BE2C (cell line): ENCODE measurements at regions not wholly inside any gene's neighbourhood (a gene's known extent, or its start where the extent isn't known, plus 50 kb on each side); places are given as distances from the start of the nearest gene placed in this dataset.

ENCODE experiments used
- DNase-seq: peaks from one replicate; pipeline ENCODE4 v3.0.0-alpha.2; 2020
- H3K27me3 ChIP-seq: fragments of 250-450 bp; sonication (Bioruptor Pico); 2 replicates; pipeline ENCODE4 v1.5.1; 2020; ENCODE audit warnings: mild to moderate bottlenecking
- H3K36me3 ChIP-seq: fragments of 250-450 bp; sonication (Bioruptor Pico); 2 replicates; pipeline ENCODE4 v1.5.1; 2020; ENCODE audit warnings: mild to moderate bottlenecking
- H3K4me1 ChIP-seq: fragments of 250-450 bp; sonication (Bioruptor Pico); 2 replicates; pipeline ENCODE4 v1.5.1; 2020
- H3K4me3 ChIP-seq: 2 replicates; pipeline ENCODE4 v1.5.1; 2011; ENCODE audit warnings: low read depth, low read length
- H3K9me3 ChIP-seq: fragments of 250-450 bp; sonication (Bioruptor Pico); 2 replicates; pipeline ENCODE4 v1.5.1; 2020
- CTCF ChIP-seq: IDR thresholded peaks from 2 replicates; pipeline ENCODE4 v1.5.1; 2012; ENCODE audit warnings: mild to moderate bottlenecking, low read depth, low read length

- TF ChIP-seq CTCF = no peak
- H3K9me3 ChIP-seq = no peaks in the 10 kb centered on the region
- DNase-seq = no peak
- no peaks in the 10 kb centered on the region for H3K4me1 ChIP-seq
- no peak overlapping the region for H3K4me3 ChIP-seq
- no peaks in the 10 kb centered on the region for H3K36me3 ChIP-seq
- no peaks in the 10 kb centered on the region for H3K27me3 ChIP-seq
Observed at GRCh38 chr9:17987189-17987588, 408.3 kb downstream of the SH3GL2 start.

- Histone ChIP-seq H3K9me3 (no peaks in the 10 kb centered on the region), H3K4me3 (no peak overlapping the region), H3K36me3 (no peaks in the 10 kb centered on the region), H3K4me1 (no peaks in the 10 kb centered on the region), H3K27me3 (no peaks in the 10 kb centered on the region)
- no peak for TF ChIP-seq CTCF
- no peak for DNase-seq
Observed at GRCh38 chr9:17988489-17988888, 409.6 kb downstream of the SH3GL2 start.

GRCh38 chr9:17990602-17991001 is 411.7 kb downstream of the SH3GL2 start:
- no peak overlapping the region for H3K4me3 ChIP-seq
- H3K36me3 ChIP-seq = no peaks in the 10 kb centered on the region
- no peak for TF ChIP-seq CTCF
- H3K9me3 ChIP-seq = no peaks in the 10 kb centered on the region
- H3K4me1 ChIP-seq = no peaks in the 10 kb centered on the region
- H3K27me3 ChIP-seq = no peaks in the 10 kb centered on the region
- DNase-seq = no peak

- Histone ChIP-seq H3K27me3 (no peaks in the 10 kb centered on the region), H3K36me3 (no peaks in the 10 kb centered on the region), H3K4me3 (no peak overlapping the region), H3K4me1 (no peaks in the 10 kb centered on the region), H3K9me3 (no peaks in the 10 kb centered on the region)
- no peak for TF ChIP-seq CTCF
- DNase-seq = no peak
Observed at GRCh38 chr9:17993024-17993423, 414.2 kb downstream of the SH3GL2 start.

GRCh38 chr9:17994695-17995425 is 416.0 kb downstream of the SH3GL2 start:
- Histone ChIP-seq H3K4me1 (no peaks in the 10 kb centered on the region), H3K27me3 (no peaks in the 10 kb centered on the region), H3K9me3 (no peaks in the 10 kb centered on the region), H3K4me3 (no peak overlapping the region), H3K36me3 (no peaks in the 10 kb centered on the region)
- TF ChIP-seq CTCF = no peak
- no peak for DNase-seq

- H3K4me1 ChIP-seq = no peaks in the 10 kb centered on the region
- H3K36me3 ChIP-seq = no peaks in the 10 kb centered on the region
- H3K4me3 ChIP-seq = no peak overlapping the region
- TF ChIP-seq CTCF = no peak
- H3K27me3 ChIP-seq = no peaks in the 10 kb centered on the region
- DNase-seq = no peak
- H3K9me3 ChIP-seq = no peaks in the 10 kb centered on the region
Observed at GRCh38 chr9:17996728-17997127, 417.9 kb downstream of the SH3GL2 start.
